ENCODE measurements at regions not wholly inside any gene's neighbourhood (a gene's known extent, or its start where the extent isn't known, plus 50 kb on each side); places are given as distances from the start of the nearest gene placed in this dataset.

DNA sequence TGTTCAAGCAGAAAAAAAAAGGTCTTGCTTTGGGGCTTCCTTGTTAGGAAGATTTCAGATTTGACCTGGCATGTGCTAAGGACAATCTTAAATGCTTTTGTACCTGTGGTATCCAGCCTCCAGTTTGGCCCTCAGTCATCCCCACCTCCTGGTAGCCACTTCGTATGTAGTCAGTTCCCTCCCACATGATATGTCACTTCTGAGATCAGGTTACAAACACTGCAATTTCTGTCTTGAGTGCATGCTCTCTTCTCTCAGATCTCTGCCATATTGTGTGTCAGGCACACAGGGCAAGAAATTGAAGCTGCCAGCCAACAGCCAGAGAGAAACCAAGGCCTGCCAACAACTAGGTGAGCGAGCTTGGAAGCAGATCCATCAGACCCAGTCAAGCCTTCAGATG lies 60.3 kb upstream of the STARD13 start:
- H2AFZ ChIP-seq (ENCODE audit: low read depth, low read length), result no peak overlapping the region
- TF ChIP-seq, protein P1, sequence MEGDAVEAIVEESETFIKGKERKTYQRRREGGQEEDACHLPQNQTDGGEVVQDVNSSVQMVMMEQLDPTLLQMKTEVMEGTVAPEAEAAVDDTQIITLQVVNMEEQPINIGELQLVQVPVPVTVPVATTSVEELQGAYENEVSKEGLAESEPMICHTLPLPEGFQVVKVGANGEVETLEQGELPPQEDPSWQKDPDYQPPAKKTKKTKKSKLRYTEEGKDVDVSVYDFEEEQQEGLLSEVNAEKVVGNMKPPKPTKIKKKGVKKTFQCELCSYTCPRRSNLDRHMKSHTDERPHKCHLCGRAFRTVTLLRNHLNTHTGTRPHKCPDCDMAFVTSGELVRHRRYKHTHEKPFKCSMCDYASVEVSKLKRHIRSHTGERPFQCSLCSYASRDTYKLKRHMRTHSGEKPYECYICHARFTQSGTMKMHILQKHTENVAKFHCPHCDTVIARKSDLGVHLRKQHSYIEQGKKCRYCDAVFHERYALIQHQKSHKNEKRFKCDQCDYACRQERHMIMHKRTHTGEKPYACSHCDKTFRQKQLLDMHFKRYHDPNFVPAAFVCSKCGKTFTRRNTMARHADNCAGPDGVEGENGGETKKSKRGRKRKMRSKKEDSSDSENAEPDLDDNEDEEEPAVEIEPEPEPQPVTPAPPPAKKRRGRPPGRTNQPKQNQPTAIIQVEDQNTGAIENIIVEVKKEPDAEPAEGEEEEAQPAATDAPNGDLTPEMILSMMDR (IDR thresholded peaks at IDR 0.05; ENCODE audit: poor library complexity, severe bottlenecking), result no peak
- TF ChIP-seq RAD21 (conservative IDR thresholded peaks at IDR 0.05) (no peak), EZH2 (IDR thresholded peaks at IDR 0.05; ENCODE audit: borderline replicate concordance, insufficient read depth, low read length, poor library complexity, severe bottlenecking) (no peak)
- no peaks in the 10 kb centered on the region for H3K36me3 ChIP-seq (ENCODE audit: insufficient read depth, low read length)
- peaks cover 5% of the 10 kb centered on the region for H3K9me3 ChIP-seq (ENCODE audit: low read length)
- H3K9ac ChIP-seq (ENCODE audit: low read length), result no peak overlapping the region
- no peak overlapping the region for H3K4me2 ChIP-seq (ENCODE audit: low read length)
- H3F3A ChIP-seq (ENCODE audit: insufficient read depth, low read length, poor library complexity, severe bottlenecking), result no peaks in the 10 kb centered on the region
- no peak overlapping the region for H3K4me3 ChIP-seq (ENCODE audit: low read length)
- no peaks in the 10 kb centered on the region for H3K9me2 ChIP-seq (ENCODE audit: insufficient read depth, low read length)
- H3K27me3 ChIP-seq (ENCODE audit: insufficient read depth, low read depth, low read length), result peaks cover 26% of the 10 kb centered on the region
- no peaks in the 10 kb centered on the region for H3K79me2 ChIP-seq (replicated peaks; ENCODE audit: insufficient read depth, low read length)
- no peak overlapping the region for H3K27ac ChIP-seq (ENCODE audit: low read length)
- H4K20me1 ChIP-seq (ENCODE audit: insufficient read depth), result no peaks in the 10 kb centered on the region

DNA sequence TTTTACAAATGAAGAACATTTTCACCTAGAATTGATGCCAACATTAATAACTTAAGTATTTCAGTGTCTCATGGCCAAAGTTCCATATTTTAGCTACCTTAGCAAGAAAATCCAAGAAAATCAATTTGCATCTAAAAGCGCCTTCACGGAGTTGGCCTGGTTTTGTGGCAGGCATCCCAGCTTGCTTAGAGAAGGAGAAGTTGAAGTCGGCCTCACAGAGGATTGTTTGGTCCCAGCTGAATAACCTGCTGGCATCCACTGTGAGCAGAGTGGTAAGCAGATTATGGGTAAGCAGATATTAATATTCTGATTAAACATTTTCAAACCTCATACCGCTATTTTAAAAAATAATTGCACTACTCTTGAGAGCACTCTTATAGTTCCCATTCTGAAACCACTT lies 62.3 kb upstream of the STARD13 start:
- H3K79me2 ChIP-seq (replicated peaks; ENCODE audit: insufficient read depth, low read length), result no peaks in the 10 kb centered on the region
- no peak overlapping the region for H3K27ac ChIP-seq (ENCODE audit: low read length)
- H3K4me3 ChIP-seq (ENCODE audit: low read length), result no peak overlapping the region
- H3K27me3 ChIP-seq (ENCODE audit: insufficient read depth, low read depth, low read length), result peaks cover 36% of the 10 kb centered on the region
- no peak for TF ChIP-seq POLR2AphosphoS5 (IDR thresholded peaks at IDR 0.05)
- TF ChIP-seq RAD21 (conservative IDR thresholded peaks at IDR 0.05), result no peak
- no peak for TF ChIP-seq EZH2 (IDR thresholded peaks at IDR 0.05; ENCODE audit: borderline replicate concordance, insufficient read depth, low read length, poor library complexity, severe bottlenecking)
- TF ChIP-seq EP300 (conservative IDR thresholded peaks at IDR 0.05; ENCODE audit: poor library complexity, severe bottlenecking), result no peak
- TF ChIP-seq, protein P1 (IDR thresholded peaks at IDR 0.05; ENCODE audit: poor library complexity, severe bottlenecking), result no peak
- no peak for TF ChIP-seq SMC3 (conservative IDR thresholded peaks at IDR 0.05; ENCODE audit: poor library complexity)
- TF ChIP-seq, protein P2, sequence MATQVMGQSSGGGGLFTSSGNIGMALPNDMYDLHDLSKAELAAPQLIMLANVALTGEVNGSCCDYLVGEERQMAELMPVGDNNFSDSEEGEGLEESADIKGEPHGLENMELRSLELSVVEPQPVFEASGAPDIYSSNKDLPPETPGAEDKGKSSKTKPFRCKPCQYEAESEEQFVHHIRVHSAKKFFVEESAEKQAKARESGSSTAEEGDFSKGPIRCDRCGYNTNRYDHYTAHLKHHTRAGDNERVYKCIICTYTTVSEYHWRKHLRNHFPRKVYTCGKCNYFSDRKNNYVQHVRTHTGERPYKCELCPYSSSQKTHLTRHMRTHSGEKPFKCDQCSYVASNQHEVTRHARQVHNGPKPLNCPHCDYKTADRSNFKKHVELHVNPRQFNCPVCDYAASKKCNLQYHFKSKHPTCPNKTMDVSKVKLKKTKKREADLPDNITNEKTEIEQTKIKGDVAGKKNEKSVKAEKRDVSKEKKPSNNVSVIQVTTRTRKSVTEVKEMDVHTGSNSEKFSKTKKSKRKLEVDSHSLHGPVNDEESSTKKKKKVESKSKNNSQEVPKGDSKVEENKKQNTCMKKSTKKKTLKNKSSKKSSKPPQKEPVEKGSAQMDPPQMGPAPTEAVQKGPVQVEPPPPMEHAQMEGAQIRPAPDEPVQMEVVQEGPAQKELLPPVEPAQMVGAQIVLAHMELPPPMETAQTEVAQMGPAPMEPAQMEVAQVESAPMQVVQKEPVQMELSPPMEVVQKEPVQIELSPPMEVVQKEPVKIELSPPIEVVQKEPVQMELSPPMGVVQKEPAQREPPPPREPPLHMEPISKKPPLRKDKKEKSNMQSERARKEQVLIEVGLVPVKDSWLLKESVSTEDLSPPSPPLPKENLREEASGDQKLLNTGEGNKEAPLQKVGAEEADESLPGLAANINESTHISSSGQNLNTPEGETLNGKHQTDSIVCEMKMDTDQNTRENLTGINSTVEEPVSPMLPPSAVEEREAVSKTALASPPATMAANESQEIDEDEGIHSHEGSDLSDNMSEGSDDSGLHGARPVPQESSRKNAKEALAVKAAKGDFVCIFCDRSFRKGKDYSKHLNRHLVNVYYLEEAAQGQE (IDR thresholded peaks at IDR 0.05; ENCODE audit: borderline replicate concordance), result no peak
- no peak for TF ChIP-seq TAF1 (IDR thresholded peaks at IDR 0.05; ENCODE audit: low read depth)
- TF ChIP-seq MXI1 (conservative IDR thresholded peaks at IDR 0.05; ENCODE audit: poor library complexity, severe bottlenecking), result no peak
- H3K9me2 ChIP-seq (ENCODE audit: insufficient read depth, low read length), result no peaks in the 10 kb centered on the region
- H3K36me3 ChIP-seq (ENCODE audit: insufficient read depth, low read length), result no peaks in the 10 kb centered on the region
- no peak overlapping the region for H3K9ac ChIP-seq (ENCODE audit: low read length)
- peaks cover 5% of the 10 kb centered on the region for H3K9me3 ChIP-seq (ENCODE audit: low read length)
- no peak overlapping the region for H3K4me2 ChIP-seq (ENCODE audit: low read length)
- H2AFZ ChIP-seq (ENCODE audit: low read depth, low read length), result no peak overlapping the region
- H3F3A ChIP-seq (ENCODE audit: insufficient read depth, low read length, poor library complexity, severe bottlenecking), result no peaks in the 10 kb centered on the region
- H4K20me1 ChIP-seq (ENCODE audit: insufficient read depth), result no peaks in the 10 kb centered on the region
